H54 (cell line): ENCODE measurements at regions not wholly inside any gene's neighbourhood (a gene's known extent, or its start where the extent isn't known, plus 50 kb on each side); places are given as distances from the start of the nearest gene placed in this dataset.

Experiments used
- DNase-seq: peaks from one replicate; pipeline ENCODE4 v3.0.0; 2011; ENCODE audit warnings: low spot score, mixed read lengths; ENCODE audit not compliant: insufficient read length
- FAIRE-seq: peaks from 3 replicates; lab custom pipeline; 2011; peaks lifted over from hg19 to GRCh38; lab: Jason Lieb, UNC
- POLR2A ChIP-seq: IDR thresholded peaks from 2 replicates; pipeline ENCODE4 v1.6.1; 2011; ENCODE audit warnings: low read depth, mild to moderate bottlenecking, low read length

DNA sequence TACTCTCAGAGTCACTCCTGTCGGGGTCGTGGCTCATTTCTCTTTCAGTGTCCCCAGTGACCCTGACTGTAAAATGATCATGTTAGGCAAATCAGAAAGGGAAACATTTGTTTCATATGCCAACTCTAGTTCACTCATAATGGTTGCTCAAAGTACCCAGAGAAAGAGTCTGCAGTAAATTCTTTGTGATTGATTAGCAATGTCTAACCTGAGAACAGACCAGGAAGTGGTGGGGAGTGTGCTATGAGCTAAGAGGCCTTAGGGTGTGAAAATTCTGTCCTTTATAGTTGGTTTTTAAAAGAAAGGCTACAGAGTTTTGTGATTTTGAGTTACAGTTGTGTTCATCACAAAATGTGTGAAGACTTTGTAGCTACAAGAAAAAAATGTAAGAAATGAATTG is 108.9 kb downstream of the EDEM1 start:
- no peak for TF ChIP-seq POLR2A
- FAIRE-seq, result no peak
- DNase-seq, result no peak

DNA sequence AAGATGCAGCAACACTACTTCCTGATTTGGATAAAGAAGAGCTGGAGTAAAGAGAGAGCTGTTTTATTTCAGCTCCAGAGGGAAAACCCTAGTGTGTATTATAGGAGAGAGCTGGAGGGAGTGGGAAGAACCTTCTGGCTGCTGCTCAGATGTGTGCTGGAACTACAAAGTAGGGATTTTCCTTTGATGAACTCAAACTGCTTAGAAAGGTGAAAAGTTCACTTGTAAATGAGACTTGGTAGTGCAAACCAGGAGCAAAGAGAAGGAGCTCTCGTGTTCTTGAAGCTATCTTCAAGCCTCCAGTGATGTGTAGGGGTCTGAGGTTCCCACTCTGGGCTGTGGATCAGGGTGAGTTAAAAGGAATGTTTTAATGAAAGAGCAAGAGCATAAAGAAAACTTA is 110.4 kb downstream of the EDEM1 start:
- DNase-seq (no peak), FAIRE-seq (no peak)
- TF ChIP-seq POLR2A, result no peak

GRCh38 chr3:5298453-5298852 is 110.9 kb downstream of the EDEM1 start:
- DNase-seq (no peak), FAIRE-seq (no peak)
- TF ChIP-seq POLR2A, result no peak

DNA sequence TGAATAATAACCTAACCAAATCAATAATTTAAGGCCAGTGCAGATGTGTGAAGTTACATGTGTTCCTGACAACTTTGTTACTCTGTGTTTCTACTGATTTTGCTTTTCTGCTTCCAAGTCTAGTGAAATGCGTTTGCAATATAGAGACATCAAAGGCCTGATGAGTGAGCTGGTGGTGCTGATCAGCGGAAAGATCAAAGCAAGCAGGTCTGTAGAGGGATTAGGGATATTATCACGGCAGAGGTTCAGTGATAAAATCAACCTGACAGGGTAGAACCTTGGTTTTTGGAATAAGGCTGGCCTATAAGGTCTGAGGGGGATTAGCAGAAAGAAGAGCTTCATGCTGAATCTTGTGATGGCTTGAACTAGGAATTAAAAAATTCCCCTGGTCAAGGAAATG is 111.7 kb downstream of the EDEM1 start:
- FAIRE-seq (no peak), DNase-seq (no peak)
- TF ChIP-seq POLR2A, result no peak

GRCh38 chr3:5300638-5301037 is 113.1 kb downstream of the EDEM1 start:
- DNase-seq, result no peak
- no peak for TF ChIP-seq POLR2A
- FAIRE-seq, result no peak

- no peak for DNase-seq
- no peak for FAIRE-seq
- TF ChIP-seq POLR2A, result no peak
Observed at GRCh38 chr3:5301651-5302297, 114.3 kb downstream of the EDEM1 start.

- no peak for DNase-seq
- FAIRE-seq, result no peak
- no peak for TF ChIP-seq POLR2A
Observed at GRCh38 chr3:5302661-5303060, 115.2 kb downstream of the EDEM1 start.

- TF ChIP-seq POLR2A, result no peak
- no peak for FAIRE-seq
- no peak for DNase-seq
Observed at GRCh38 chr3:5304188-5304587, 116.7 kb downstream of the EDEM1 start.

DNA sequence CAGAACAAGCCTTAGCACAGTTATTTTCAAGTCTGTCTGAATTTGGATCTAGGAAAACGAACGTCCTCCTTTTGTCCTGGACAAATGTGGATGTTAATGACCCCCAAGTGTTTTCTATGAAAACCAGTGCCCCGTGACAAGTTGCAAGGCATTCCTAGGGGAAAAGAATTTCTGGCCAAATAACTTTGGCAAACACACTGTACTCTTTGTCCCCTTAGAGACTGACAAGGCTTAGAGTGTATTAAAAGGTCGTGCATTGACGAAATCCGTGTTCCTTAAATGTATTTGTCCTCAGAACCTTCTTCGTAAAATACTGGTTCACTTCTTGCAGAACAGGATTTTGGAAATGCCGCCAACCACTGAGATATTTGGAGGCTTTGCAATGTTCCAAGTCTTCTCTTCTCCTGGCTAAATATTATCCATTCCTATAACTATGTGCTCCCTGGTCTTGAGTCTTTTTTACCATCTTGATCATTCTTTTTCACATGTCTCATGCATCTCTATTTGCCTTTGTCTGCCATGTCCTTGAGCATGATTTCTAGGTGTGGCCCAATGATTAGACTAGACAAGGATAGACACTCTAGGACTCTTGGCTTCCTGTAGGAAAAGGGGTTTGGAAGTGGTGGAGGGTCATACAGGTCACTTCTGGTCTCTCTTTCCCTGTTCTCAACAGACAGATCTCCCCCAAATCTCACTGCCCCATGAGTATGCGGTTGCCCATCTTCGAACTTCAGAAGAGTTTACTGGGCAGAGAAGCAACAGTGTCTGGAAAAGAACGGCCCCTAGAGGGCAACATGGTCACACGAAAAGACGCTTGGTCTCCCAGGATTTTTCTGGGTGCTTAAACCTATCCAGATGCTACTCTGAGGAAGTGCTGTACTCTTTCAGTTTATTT is 117.5 kb downstream of the EDEM1 start:
- no peak for TF ChIP-seq POLR2A
- FAIRE-seq, result peak; percentile 23
- DNase-seq, result peak; percentile 9

- DNase-seq (no peak), FAIRE-seq (no peak)
Observed at GRCh38 chr3:5305684-5305989, 118.1 kb downstream of the EDEM1 start.

GRCh38 chr3:5309171-5309570 is 121.7 kb downstream of the EDEM1 start:
- TF ChIP-seq POLR2A, result no peak
- DNase-seq, result no peak
- no peak for FAIRE-seq

More at GRCh38 chr3:5305684-5305989, 118.1 kb downstream of the EDEM1 start:
- no peak for TF ChIP-seq POLR2A

DNA sequence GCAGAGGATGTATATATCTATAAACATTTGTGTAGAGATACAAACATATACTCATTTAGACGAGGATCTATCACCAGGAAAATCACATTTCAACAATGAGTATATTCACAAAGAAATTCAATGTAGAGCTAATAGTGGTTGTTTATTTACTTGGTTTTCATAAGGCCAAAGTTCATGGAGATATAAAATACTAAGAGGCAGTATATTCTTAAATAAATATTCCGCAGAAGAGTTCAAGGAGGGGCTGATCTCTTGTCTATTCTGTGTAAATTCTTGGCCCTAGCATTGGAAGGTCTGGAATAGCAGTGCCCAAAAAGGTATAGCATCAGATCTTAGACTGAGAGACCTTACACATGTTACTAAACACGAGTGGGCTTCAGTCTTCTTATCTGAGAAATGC is 122.1 kb downstream of the EDEM1 start:
- DNase-seq (no peak), FAIRE-seq (no peak)
- TF ChIP-seq POLR2A, result no peak

DNA sequence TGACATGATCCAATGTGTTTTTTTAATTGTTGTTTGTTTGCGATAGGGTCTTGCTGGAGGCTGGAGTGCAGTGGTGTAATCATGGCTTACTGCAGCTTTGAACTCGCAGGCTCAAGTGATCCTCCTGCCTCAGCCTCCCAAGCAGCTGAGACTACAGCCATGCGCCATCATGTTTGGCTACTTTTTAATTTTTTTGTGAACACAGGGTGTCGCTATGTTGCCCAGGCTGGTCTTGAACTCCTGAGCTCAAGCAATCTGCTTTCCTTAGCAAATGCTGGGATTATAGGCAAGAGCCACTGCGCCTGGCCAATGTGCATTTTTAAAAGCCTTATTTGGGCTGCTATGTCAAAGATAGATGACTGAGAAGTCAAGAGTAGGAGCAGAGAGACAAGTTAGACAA is 123.0 kb downstream of the EDEM1 start:
- no peak for DNase-seq
- no peak for FAIRE-seq
- no peak for TF ChIP-seq POLR2A

DNA sequence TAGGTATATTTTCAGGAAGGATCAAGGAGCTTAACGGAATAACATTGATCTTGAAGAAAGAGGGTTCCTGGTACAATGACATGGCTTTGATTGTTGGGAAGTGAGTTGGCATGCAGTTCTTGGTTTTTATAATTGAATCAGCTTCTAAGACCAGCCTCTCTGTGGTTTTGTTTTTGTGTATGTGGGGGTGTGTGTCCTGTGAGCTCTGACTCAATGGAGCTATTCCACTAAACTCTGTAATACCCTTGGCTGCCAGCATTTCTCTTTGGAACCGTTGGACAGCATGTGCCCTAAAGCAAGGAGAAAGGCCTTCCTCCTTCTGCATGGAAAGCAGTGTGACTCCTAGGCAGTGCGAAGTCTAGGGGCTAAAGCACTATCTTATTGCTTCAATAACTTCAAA is 124.8 kb downstream of the EDEM1 start:
- TF ChIP-seq POLR2A, result no peak
- FAIRE-seq, result no peak
- DNase-seq, result no peak

GRCh38 chr3:5314897-5315296 is 127.4 kb downstream of the EDEM1 start:
- TF ChIP-seq POLR2A, result no peak
- FAIRE-seq, result no peak
- DNase-seq, result no peak
